Activated CD8-positive, alpha-beta memory T cell treated with anti-CD3 and anti-CD28 coated beads for 4 hours (primary cell): ENCODE measurements at regions not wholly inside any gene's neighbourhood (a gene's known extent, or its start where the extent isn't known, plus 50 kb on each side); places are given as distances from the start of the nearest gene placed in this dataset.

Experiments
- DNase-seq, 2 donors: peaks; one replicate each; pipeline ENCODE4 v3.0.0-alpha.2; 2020; ENCODE audit warnings: low read depth in 2 of 2

- no peak for DNase-seq
These were observed 137.0 kb downstream of the PLPP3 start for GRCh38 chr1:56442290-56442877.

DNA sequence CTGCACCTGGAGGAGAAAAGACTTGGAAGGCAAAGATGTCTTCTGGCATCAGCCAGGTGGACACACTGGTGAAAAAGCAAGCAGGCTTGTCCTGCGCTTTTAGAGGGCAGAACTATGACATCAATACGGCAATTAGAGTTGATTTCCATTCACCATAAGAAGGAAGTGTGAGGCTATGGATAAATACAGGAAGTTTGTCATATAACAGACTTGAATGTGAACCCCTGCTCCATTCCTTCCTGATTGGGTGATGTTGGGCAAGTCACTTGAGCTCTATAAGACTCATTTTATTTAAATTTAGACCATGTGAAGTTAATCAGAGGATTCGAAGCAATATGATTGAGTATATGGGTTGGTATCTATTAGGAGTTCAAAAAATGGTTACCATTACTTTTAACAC is 137.8 kb downstream of the PLPP3 start:
- no peak for DNase-seq

GRCh38 chr1:56439610-56440264 is 139.6 kb downstream of the PLPP3 start:
- no peak for DNase-seq

DNA sequence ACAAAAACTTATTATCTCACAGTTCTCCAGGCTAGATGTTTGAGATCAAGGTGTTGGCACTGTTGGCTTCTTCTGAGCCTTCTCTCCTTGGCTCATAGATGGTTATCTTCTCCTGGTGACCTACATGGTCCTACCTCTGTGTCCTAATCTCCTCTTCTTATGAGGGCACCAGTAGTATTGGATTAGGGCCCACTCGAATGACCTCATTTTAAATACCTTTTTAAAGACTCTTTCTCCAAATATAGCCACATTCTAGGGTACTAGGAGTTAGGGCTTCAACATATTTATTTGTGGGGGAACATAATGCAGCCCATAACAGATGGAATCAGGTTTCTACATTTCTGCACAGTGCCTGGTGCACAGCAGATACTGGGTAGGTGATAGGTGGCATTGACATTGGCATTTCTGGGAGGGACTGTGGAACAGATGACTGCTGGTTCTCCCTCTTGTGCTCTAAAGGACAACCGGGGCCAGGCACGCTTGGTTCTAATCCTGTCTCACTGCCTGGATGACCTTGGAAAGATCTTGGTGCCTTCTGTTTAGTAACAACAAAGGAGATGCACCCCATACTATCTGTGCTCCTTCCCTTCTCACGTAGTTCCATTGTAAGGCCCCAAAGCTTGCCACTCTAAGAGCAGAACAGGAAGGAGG is 140.3 kb downstream of the PLPP3 start:
- no peak for DNase-seq

DNA sequence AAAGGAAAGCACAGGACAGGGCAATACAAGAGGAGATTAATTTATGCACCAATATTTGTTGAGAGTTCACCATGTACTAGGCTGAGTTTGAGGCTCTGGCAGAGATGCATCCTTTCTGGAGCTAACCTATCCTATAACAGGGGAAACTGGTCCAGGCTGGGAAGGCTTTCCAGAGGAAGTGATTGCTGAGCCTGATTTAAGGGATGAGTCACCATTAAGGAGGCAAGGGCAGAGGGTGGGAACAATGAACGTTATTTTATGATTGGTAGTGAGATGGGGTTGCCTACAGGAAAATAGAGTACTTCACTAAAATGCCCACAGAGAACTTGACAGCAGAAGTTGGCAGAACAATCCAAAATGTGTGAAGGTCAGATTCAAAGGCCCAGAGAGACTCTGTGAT is 141.4 kb downstream of the PLPP3 start:
- no peak for DNase-seq

GRCh38 chr1:56436912-56437417 is 142.4 kb downstream of the PLPP3 start:
- DNase-seq: no peak

- DNase-seq: no peak
These were observed 143.1 kb downstream of the PLPP3 start for GRCh38 chr1:56436296-56436695.

DNA sequence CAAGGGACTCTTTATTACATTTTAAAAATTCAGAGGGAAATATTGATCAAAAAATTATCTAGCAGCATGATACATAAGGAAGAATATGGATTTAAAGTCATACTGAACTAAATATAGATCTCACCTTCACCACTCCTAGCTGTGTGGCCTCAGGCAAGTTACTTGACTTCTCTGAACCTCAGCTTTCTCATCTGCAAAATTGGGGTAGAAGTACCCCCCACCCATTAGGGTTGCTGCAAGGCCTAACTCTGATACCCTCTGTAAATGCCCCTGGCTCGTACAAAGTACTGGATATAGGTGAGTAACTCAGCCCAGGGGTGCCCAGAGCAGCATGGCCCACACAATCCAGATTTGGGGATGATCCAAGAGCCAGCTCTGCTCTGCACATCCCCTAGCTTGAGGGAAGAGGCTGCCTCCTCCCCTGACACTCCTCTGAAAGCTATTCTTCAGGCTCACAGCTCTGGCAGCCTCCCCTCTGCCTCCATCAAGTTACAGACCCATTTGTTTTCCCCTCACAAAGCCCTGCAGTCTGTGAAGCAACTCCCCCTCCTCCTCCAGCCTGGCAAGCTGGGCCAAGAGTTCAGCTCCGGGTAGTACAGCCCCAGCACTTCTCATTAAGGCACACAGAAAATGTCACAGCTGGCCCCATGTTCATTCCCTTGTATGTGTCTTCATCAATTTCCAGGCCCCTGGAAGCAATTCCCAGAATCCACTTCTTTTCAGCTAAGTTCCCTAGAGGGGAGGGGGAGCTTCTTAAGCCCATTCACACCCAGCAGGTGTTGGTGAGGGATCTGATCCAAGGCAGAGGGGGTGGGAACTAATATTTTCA is 143.7 kb downstream of the PLPP3 start:
- no peak for DNase-seq

GRCh38 chr1:56434740-56435139 is 144.6 kb downstream of the PLPP3 start:
- DNase-seq: no peak

DNA sequence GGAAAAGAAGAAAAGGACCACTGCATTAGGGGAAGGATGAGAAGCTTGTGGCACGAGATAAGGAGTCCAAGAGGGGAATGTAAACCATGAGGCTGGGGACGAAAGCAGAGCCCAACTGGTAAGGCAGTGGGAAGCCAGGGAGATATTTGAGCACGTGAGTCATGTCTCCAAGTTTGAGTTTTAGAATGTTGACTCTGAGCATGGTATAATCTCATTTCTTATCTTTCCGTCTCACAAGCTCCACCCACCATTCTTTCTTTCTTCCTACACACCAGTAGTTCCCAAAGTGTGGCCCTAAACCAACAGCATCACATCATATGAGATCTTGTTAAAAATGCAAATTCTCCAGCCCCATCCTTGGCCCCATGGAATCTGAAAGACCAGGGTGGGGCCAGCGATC is 145.3 kb downstream of the PLPP3 start:
- DNase-seq: no peak

DNA sequence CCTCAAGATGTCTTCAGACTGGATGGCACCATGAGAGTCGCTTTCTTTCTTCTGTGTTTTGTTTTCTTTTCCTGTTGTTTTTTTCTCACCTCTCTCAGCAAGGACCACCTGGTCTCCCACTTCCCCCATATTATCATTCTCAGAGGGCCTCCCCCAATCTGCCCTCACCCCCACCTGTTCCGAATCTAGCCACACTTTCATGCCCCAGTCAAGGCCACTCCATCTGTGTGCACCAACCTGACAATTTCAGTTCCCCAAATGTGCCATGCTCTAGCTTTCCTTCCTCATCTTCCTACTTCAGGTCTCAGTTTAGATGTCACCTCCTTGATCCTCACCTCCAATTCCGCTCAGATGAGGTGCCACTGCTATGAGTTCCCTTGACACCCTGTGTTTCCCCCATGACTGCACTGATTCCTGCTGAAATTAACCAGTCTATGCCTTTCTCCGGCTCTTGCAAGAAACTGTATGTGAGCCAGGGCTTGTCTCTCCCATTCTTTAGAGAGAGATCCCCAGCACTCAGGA is 146.2 kb downstream of the PLPP3 start:
- no peak for DNase-seq

DNA sequence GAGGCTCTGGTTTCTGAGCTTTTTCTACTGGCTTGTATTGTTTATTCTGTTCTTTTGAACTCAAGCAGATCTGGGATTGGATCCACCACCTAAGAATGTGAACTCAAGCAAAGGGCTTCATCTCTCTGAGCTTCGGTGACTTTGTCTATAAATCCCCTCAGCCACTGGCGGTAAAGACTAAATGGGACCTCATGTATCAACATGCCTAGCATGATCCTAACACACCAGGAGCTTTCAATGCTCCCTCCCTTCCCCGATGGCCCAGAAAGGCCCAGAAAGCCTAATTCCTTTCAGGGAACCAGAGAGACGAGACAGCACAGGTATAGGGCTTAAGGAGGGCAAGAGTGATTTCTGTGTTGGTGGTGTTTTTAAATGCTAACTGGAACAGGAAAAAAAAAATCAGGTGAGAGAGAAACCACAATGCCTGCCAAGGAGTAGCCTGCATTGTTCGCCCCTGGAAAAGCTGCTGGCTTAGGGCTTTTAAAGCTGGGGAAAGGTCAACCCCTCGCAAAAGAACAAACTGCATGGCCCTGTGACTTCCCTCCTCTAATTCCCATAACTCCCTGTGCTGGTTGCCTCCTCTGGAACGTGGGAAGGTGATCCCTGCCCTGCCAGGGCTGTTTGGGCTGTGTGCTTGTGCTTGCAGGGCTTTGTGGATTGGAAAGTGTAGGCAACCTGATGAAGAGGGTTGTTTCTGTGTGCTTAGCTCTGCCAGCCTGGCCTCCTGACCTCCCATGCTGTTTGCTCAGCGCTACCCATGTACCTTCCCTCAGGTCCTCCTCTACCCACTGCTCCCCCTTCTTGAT is 147.0 kb downstream of the PLPP3 start:
- no peak for DNase-seq

GRCh38 chr1:56430141-56430839 is 149.1 kb downstream of the PLPP3 start:
- no peak for DNase-seq

- no peak for DNase-seq
These were observed 150.1 kb downstream of the PLPP3 start for GRCh38 chr1:56429288-56429687.

DNA sequence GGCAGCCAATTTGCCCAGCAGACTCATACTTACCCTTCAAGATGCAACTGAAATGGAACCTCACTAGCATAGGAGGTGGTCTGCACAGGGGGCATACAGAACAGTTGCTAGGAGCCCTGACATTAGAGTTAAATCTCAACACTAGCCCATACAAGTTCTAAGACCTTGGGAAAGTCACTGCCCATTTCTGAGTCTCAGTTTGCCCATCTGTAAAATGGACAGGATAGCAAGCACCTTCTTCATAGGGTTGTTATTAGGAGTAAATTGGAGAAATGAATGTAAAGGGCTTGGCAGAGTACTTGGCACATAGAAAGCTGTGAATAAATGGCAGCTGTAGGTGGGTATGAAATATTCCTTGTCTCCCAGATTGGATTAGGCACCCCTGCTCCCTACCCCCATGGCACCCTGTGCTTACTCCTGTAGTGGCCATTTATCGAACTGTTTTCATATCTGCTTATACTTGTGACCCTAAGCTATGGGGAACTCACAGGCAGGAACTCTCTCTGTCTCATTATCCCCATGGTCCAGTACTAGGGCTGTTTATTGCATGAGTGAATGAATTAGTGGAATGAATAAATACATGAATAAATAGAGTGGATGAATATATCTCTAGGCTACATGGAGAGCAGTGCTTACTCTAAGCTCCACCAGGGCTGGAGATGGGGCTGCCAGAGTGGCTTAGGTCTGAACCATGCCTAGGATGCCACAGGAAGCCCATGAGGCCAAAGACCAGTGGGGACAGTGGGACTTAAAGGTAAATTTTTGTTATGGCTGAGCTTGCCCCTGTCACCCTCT is 152.6 kb downstream of the PLPP3 start:
- DNase-seq: no peak

DNA sequence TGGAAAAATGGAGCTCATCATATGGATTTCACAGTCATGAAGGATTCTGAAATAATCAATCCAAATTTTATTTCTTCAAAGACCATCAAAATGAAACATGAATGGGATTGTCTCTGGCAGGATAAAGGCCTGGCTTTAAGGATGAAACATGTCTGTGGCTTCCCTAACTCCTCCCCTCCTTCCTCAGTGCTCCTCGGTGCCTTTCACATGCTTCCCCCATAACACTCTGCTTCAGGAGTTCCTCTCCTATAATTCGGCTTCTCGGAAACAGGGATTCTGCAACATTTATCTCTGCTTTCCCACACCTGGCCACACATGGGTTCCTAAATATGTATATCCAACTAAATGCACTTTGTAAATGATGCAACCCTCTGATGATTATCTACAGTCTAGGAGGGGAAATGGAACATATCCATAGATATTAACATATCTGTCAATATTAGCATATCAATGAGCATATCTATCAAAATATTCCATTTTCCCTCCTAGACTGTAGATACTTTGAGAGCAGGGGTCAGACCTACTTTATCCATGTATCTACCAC is 153.8 kb downstream of the PLPP3 start:
- no peak for DNase-seq

DNA sequence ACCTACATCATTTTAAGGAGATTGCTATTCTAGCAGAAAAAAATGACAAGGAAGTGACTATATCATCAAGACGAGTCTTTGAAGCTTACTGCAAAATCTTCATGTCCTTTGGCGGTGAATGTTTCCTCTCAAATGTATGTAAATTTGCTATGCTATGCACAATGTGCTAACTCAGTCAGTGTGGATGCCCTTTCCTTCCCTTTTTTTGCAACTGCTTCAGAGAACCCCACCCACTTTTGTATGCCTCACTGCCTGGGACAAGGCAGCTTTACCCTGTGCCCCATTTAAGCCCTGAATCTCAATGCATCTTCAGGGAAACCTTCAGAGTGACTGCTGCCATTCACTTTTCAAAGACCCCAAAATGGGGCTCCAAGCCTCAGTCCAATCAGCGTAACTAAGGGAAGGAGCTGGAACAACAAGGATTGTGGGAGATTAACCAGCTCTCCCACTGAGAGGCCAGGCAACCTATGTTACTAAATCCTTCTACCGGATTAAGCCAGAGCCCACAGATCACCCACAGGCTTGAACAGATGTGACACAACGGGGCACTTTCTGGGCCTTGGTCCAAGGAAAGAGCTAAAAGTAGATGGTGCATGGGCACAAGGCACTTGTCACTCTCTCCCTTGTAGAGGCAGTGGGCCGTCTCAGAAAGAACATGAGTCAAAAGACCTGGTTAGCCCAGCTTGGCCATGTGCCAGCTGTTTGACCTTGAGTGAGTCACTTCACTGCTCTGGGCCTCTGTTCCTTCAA is 154.4 kb downstream of the PLPP3 start:
- DNase-seq: no peak

DNA sequence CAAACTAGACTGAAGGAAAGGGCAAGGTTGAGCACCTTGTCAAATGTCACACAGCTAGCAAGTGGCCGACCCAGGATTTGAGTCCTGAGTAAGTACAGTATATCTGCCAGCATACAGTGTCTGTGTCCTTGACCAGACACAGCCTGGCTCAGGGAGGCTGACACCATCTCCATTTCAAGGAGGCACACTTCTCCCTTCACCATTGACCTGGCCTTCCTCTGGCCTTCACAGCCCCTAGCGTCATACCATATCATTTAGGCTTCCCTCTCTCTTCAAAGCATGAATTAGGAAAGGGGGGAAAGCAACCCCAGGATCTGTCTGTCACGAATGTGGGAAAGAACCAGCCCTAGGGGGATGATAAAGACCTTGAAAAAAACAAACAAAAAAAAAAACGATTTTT is 155.6 kb downstream of the PLPP3 start:
- no peak for DNase-seq

GRCh38 chr1:56418151-56418631 is 161.2 kb downstream of the PLPP3 start:
- no peak for DNase-seq
